CD4-positive, alpha-beta T cell (primary cell): ENCODE measurements at regions not wholly inside any gene's neighbourhood (a gene's known extent, or its start where the extent isn't known, plus 50 kb on each side); places are given as distances from the start of the nearest gene placed in this dataset.

Experiments
- ATAC-seq: fragments of 200-7000 bp; cut with Tn5 transposase; one replicate; pipeline ENCODE4 v1.10.0; 2022; ENCODE audit warnings: mild to moderate bottlenecking; ENCODE audit not compliant: poor library complexity
- CTCF ChIA-PET: fragments of 350-600 bp; sonication (Branson Sonifier 250); formaldehyde crosslinking; loops from one replicate; lab custom pipeline; 2021; ENCODE audit warnings: antibody characterized with exemption, inconsistent platforms; lab: Charles Lee
- POLR2A ChIA-PET: fragments of 350-600 bp; sonication (Branson Sonifier 250); formaldehyde crosslinking; loops from one replicate; lab custom pipeline; 2021; ENCODE audit warnings: antibody characterized with exemption, inconsistent platforms; lab: Charles Lee
- DNase-seq, 14 experiments: peaks; one replicate each; pipeline ENCODE4 v3.0.0-alpha.2; 2013 to 2020; ENCODE audit warnings: mixed read lengths in 2 of 14
- H3K27ac ChIP-seq, 2 donors: one replicate each; pipeline versions ENCODE4 v1.5.1 to v1.7.0; 2013; ENCODE audit warnings: low read length in 2 of 2, low read depth in 1 of 2, mild to moderate bottlenecking in 1 of 2
- H3K27me3 ChIP-seq, 2 experiments: 1 replicate in 1 of 2; 2 replicates in 1 of 2; pipeline versions ENCODE4 v1.6.1 to v1.7.0; 2013; ENCODE audit warnings: low read length in 2 of 2, control low read depth in 1 of 2, mild to moderate bottlenecking in 1 of 2, moderate library complexity in 1 of 2; ENCODE audit not compliant: insufficient read depth in 2 of 2, control insufficient read depth in 1 of 2
- H3K36me3 ChIP-seq: one replicate; pipeline ENCODE4 v1.6.1; 2013; ENCODE audit warnings: low read length, control low read depth; ENCODE audit not compliant: insufficient read depth
- H3K4me1 ChIP-seq: one replicate; pipeline ENCODE4 v1.6.1; 2013; ENCODE audit warnings: low read length, control low read depth; ENCODE audit not compliant: insufficient read depth
- H3K4me3 ChIP-seq: one replicate; pipeline ENCODE4 v1.5.1; 2013; ENCODE audit warnings: mild to moderate bottlenecking, low read length, moderate library complexity
- H3K9me3 ChIP-seq, 2 experiments: 1 replicate in 1 of 2; 2 replicates in 1 of 2; pipeline versions ENCODE4 v1.6.1 to v1.7.0; 2013; ENCODE audit warnings: low read length in 2 of 2, mild to moderate bottlenecking in 2 of 2, control low read depth in 1 of 2, moderate library complexity in 1 of 2; ENCODE audit not compliant: control insufficient read depth in 1 of 2, insufficient read depth in 1 of 2
- H3K27ac Mint-ChIP-seq: one replicate; pipeline ENCODE4 v1.8.0; 2020; ENCODE audit warnings: mixed read lengths
- H3K27me3 Mint-ChIP-seq: one replicate; pipeline ENCODE4 v1.8.0; 2021; ENCODE audit warnings: mixed read lengths
- H3K36me3 Mint-ChIP-seq: one replicate; pipeline ENCODE4 v1.8.0; 2021; ENCODE audit warnings: low read depth, mixed read lengths
- H3K4me1 Mint-ChIP-seq: one replicate; pipeline ENCODE4 v1.8.0; 2021; ENCODE audit warnings: low read depth, mixed read lengths
- H3K4me3 Mint-ChIP-seq: one replicate; pipeline ENCODE4 v1.8.0; 2020; ENCODE audit warnings: mild to moderate bottlenecking, mixed read lengths
- H3K9me3 Mint-ChIP-seq: one replicate; pipeline ENCODE4 v1.8.0; 2020; ENCODE audit warnings: mixed read lengths
- intact Hi-C, 2 experiments: fragments of 100-400 bp; cut with DNase I in 1 of 2; cut with micrococcal nuclease in 1 of 2; formaldehyde crosslinking; loops; one replicate each; pipeline versions ENCODE4 v1.15.1 to v1.9.0; 2023 to 2025; cut with DNase I, micrococcal nuclease
- TF ChIP-seq, protein P1 (sequence below): fragments of 200-600 bp; IDR thresholded peaks from one replicate; pipeline ENCODE4 v1.8.0; 2022; ENCODE audit warnings: antibody characterized with exemption, mild to moderate bottlenecking

DNA sequence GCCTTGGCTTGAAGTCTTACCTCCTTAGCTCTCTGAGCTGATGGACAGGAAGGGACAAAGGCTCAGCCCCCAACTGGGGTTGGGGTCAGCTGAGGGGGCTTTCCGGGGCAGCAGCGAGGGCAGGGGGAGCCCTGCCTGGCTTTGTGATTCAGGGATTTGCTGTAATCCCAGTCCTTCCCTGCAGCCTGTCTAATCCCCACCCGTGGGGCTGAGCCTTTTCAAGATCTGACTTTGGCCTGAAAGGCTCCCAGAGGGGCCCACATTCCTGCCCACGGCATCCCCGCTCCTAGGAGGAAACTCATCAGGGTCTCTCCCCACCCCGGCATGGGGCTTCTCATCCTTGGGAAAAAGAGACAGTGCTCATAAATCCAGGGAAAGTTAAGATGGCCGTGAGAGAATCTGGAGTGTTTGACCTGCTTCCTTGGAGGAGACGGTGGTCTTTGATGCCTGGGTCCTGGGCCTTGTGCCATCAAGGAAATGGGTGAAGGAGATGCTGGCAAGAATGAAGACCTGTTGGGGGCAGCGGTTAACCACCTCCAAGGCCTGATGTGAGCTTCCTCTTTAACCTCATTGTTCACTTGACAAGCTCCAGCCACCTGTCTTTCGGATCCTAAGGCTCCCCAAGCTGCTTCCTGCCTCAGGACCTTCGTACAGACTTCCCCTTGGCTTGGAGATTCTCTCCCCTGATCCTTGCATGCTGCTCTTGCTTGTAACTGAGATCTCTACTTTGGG is 83.1 kb upstream of the WNT4 start:
- intact Hi-C loops: no loop called here
- TF ChIP-seq, protein P1, sequence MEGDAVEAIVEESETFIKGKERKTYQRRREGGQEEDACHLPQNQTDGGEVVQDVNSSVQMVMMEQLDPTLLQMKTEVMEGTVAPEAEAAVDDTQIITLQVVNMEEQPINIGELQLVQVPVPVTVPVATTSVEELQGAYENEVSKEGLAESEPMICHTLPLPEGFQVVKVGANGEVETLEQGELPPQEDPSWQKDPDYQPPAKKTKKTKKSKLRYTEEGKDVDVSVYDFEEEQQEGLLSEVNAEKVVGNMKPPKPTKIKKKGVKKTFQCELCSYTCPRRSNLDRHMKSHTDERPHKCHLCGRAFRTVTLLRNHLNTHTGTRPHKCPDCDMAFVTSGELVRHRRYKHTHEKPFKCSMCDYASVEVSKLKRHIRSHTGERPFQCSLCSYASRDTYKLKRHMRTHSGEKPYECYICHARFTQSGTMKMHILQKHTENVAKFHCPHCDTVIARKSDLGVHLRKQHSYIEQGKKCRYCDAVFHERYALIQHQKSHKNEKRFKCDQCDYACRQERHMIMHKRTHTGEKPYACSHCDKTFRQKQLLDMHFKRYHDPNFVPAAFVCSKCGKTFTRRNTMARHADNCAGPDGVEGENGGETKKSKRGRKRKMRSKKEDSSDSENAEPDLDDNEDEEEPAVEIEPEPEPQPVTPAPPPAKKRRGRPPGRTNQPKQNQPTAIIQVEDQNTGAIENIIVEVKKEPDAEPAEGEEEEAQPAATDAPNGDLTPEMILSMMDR: no peak
- Mint-ChIP-seq H3K27me3 (peaks cover 13% of the 10 kb centered on the region), H3K27ac (no peak overlapping the region), H3K4me1 (no peaks in the 10 kb centered on the region), H3K4me3 (no peak overlapping the region), H3K36me3 (no peaks in the 10 kb centered on the region), H3K9me3 (no peaks in the 10 kb centered on the region)
- POLR2A ChIA-PET: no interaction called here
- no peak overlapping the region for H3K4me3 ChIP-seq
- H3K9me3 ChIP-seq: peaks cover 0 to 8% of the 10 kb centered on the region in 2 experiments
- H3K27me3 ChIP-seq: no peaks in the 10 kb centered on the region
- H3K4me1 ChIP-seq: no peaks in the 10 kb centered on the region
- DNase-seq (no peak), ATAC-seq (no peak)
- CTCF ChIA-PET: no interaction called here
- H3K27ac ChIP-seq: no peak overlapping the region
- H3K36me3 ChIP-seq: no peaks in the 10 kb centered on the region

DNA sequence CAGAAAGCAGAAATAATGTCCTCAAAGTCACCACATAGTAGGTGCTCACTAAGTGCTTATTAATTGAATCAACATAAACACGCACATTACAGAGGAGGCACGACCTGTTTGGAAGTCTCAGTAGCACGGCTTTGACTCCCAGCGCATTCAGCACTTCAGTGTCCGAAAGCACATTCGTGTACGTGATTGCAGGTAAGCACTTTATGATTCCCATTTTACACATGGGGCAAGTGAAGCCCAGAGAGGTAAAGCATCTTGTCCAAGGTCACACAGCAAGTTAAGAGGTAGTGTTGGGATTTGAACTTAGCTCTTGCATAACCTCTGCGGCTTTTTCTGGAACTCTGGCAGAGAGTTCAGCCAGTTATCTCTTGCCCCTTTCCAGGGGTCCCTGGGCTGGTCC is 85.2 kb upstream of the WNT4 start:
- TF ChIP-seq, protein P1: no peak
- Mint-ChIP-seq H3K4me1 (no peaks in the 10 kb centered on the region), H3K27ac (no peak overlapping the region), H3K9me3 (no peaks in the 10 kb centered on the region), H3K36me3 (no peaks in the 10 kb centered on the region), H3K4me3 (no peak overlapping the region), H3K27me3 (peaks cover 18% of the 10 kb centered on the region)
- ATAC-seq: no peak
- peaks cover 0 to 8% of the 10 kb centered on the region in 2 experiments for H3K9me3 ChIP-seq
- POLR2A ChIA-PET: no interaction called here
- H3K4me1 ChIP-seq: no peaks in the 10 kb centered on the region
- no peak for DNase-seq
- no peaks in the 10 kb centered on the region for H3K36me3 ChIP-seq
- H3K27ac ChIP-seq: no peak overlapping the region
- peaks cover 0 to 3% of the 10 kb centered on the region in 2 experiments for H3K27me3 ChIP-seq
- intact Hi-C loops: no loop called here
- H3K4me3 ChIP-seq: no peak overlapping the region
- CTCF ChIA-PET: no interaction called here

DNA sequence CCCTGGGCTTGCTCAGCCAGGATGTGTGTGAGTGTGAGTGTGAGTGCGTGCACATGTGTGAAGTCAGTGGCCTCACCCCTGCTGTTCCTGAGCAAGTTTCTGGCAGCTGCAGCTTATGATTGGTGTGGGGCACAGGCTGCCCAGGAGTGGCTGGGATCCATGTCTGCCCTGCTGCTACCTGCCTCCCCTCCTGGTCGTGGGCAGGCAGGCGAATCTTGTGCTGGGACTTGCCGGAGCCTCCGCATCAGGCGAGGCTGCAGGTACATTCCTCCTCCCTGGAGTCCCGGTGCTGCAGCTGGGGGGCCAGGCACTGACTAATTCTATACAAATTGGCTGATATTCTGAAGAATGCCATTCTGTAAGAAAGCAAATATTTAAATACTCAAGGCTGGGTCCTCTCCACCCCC is 85.6 kb upstream of the WNT4 start:
- Histone ChIP-seq H3K27me3 (peaks cover 0 to 3% of the 10 kb centered on the region in 2 experiments), H3K9me3 (peaks cover 0 to 8% of the 10 kb centered on the region in 2 experiments), H3K4me3 (no peak overlapping the region), H3K27ac (no peak overlapping the region), H3K36me3 (no peaks in the 10 kb centered on the region), H3K4me1 (no peaks in the 10 kb centered on the region)
- ChIA-PET POLR2A (no interaction called here), CTCF (no interaction called here)
- no peak for DNase-seq
- intact Hi-C loops: no loop called here
- Mint-ChIP-seq H3K36me3 (no peaks in the 10 kb centered on the region), H3K9me3 (no peaks in the 10 kb centered on the region), H3K27me3 (peaks cover 18% of the 10 kb centered on the region), H3K4me3 (no peak overlapping the region), H3K27ac (no peak overlapping the region), H3K4me1 (no peaks in the 10 kb centered on the region)
- ATAC-seq: no peak
- TF ChIP-seq, protein P1: no peak
